ENCODE measurements at regions not wholly inside any gene's neighbourhood (a gene's known extent, or its start where the extent isn't known, plus 50 kb on each side); places are given as distances from the start of the nearest gene placed in this dataset.

DNA sequence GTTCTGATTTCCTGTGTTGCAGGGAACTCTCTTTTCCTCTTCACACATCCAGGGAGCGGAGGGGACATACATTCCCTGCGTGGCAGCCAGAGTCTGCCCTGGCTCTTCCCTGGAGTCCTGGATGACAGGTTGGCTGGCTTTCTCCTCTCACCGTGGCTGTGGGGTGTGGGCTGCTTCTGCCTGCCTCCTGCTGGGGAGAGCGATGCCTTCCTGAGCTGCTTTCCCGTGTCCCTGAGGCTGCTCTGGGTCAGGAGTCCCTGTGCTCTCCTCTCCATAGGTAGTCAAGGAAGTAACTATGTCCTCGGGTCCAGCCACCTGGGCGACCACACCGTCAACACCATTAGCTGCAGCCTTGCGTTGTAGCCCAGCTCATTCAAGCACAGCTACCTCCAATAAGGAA is 451.7 kb downstream of the QKI start:
- Histone ChIP-seq H3K36me3 (replicated peaks; ENCODE audit: insufficient read depth, low read length) (no peaks in the 10 kb centered on the region), H3K9me3 (replicated peaks; ENCODE audit: insufficient read depth, low read length) (no peaks in the 10 kb centered on the region), H3K4me3 (ENCODE audit: low read length) (no peak overlapping the region), H3K9ac (ENCODE audit: low read length) (no peak overlapping the region), H3K27ac (ENCODE audit: low read length) (no peak overlapping the region), H3F3A (ENCODE audit: insufficient read depth, low read length) (no peaks in the 10 kb centered on the region), H3K4me1 (ENCODE audit: low read length) (no peaks in the 10 kb centered on the region), H2AFZ (ENCODE audit: low read length) (no peak overlapping the region), H3K79me2 (ENCODE audit: low read length) (no peaks in the 10 kb centered on the region), H3K27me3 (replicated peaks; ENCODE audit: insufficient read depth, low read length) (no peaks in the 10 kb centered on the region), H3K9me2 (replicated peaks; ENCODE audit: insufficient read depth, low read length) (no peaks in the 10 kb centered on the region), H3K4me2 (ENCODE audit: low read depth, low read length) (no peak overlapping the region), H4K20me1 (ENCODE audit: insufficient read depth, low read length) (no peaks in the 10 kb centered on the region)
- DNase-seq, result no peak
- TF ChIP-seq EZH2 (optimal IDR thresholded peaks at IDR 0.05; ENCODE audit: low read depth, low read length) (no peak), EZH2phosphoT487 (IDR thresholded peaks at IDR 0.05; ENCODE audit: low read length) (no peak)
- TF ChIP-seq, protein P1, sequence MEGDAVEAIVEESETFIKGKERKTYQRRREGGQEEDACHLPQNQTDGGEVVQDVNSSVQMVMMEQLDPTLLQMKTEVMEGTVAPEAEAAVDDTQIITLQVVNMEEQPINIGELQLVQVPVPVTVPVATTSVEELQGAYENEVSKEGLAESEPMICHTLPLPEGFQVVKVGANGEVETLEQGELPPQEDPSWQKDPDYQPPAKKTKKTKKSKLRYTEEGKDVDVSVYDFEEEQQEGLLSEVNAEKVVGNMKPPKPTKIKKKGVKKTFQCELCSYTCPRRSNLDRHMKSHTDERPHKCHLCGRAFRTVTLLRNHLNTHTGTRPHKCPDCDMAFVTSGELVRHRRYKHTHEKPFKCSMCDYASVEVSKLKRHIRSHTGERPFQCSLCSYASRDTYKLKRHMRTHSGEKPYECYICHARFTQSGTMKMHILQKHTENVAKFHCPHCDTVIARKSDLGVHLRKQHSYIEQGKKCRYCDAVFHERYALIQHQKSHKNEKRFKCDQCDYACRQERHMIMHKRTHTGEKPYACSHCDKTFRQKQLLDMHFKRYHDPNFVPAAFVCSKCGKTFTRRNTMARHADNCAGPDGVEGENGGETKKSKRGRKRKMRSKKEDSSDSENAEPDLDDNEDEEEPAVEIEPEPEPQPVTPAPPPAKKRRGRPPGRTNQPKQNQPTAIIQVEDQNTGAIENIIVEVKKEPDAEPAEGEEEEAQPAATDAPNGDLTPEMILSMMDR (IDR thresholded peaks at IDR 0.05; ENCODE audit: low read length), result no peak

DNA sequence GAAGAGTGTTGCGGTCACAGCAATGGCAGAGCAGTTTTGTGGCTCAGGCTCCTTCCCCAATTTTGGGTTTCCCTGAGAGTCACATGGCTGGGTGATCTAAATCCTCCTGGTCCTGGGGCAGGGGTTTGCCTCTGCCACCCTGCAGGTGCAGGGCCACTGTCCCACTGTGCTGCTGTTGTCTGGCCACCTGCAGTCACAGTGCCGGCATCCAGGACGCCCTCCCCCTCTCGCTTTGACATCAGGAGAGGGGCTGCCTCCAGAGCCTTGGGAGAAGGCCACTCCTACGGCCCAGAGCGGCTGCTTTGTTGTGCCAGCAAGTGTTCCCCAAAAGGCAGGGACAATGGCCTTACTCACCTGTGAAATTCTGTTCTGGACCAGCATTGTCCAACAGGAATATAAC is 449.0 kb downstream of the QKI start:
- TF ChIP-seq, protein P1 (IDR thresholded peaks at IDR 0.05; ENCODE audit: low read length), result no peak
- TF ChIP-seq EZH2 (optimal IDR thresholded peaks at IDR 0.05; ENCODE audit: low read depth, low read length), result no peak
- no peak for TF ChIP-seq EZH2phosphoT487 (IDR thresholded peaks at IDR 0.05; ENCODE audit: low read length)
- no peaks in the 10 kb centered on the region for H3F3A ChIP-seq (ENCODE audit: insufficient read depth, low read length)

DNA sequence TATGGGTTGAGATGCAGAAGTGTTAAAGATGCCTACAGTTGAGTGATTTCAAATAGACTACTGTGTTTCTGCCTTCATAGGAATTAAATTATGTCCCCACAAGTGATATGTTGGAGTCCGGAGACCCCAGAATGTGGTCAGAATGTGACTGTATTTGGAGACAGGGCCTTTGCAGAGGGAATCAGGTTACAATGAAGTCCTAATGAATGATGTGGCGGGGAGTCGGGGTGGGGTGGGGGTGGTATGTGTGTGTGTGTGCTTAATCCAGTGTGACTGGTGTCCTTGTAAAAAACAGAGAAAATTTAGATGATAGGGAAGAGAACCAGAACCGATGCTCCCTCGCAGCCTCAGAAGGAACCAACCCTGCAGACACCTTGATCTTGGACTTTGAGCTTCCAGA is 448.2 kb downstream of the QKI start:
- Histone ChIP-seq H3K79me2 (ENCODE audit: low read length) (no peaks in the 10 kb centered on the region), H3F3A (ENCODE audit: insufficient read depth, low read length) (no peaks in the 10 kb centered on the region), H2AFZ (ENCODE audit: low read length) (no peak overlapping the region), H3K36me3 (replicated peaks; ENCODE audit: insufficient read depth, low read length) (no peaks in the 10 kb centered on the region), H3K4me3 (ENCODE audit: low read length) (no peak overlapping the region), H3K4me2 (ENCODE audit: low read depth, low read length) (no peak overlapping the region), H3K27me3 (replicated peaks; ENCODE audit: insufficient read depth, low read length) (no peaks in the 10 kb centered on the region), H3K4me1 (ENCODE audit: low read length) (no peaks in the 10 kb centered on the region), H3K9ac (ENCODE audit: low read length) (no peak overlapping the region), H4K20me1 (ENCODE audit: insufficient read depth, low read length) (no peaks in the 10 kb centered on the region), H3K9me3 (replicated peaks; ENCODE audit: insufficient read depth, low read length) (no peaks in the 10 kb centered on the region), H3K27ac (ENCODE audit: low read length) (no peak overlapping the region), H3K9me2 (replicated peaks; ENCODE audit: insufficient read depth, low read length) (no peaks in the 10 kb centered on the region)
- TF ChIP-seq, protein P1 (IDR thresholded peaks at IDR 0.05; ENCODE audit: low read length), result no peak
- TF ChIP-seq EZH2 (optimal IDR thresholded peaks at IDR 0.05; ENCODE audit: low read depth, low read length) (no peak), EZH2phosphoT487 (IDR thresholded peaks at IDR 0.05; ENCODE audit: low read length) (no peak)
- DNase-seq, result no peak

More for the DNA sequence above, 449.0 kb downstream of the QKI start:
- H3K9ac ChIP-seq (ENCODE audit: low read length), result no peak overlapping the region
- H2AFZ ChIP-seq (ENCODE audit: low read length), result no peak overlapping the region
- no peaks in the 10 kb centered on the region for H3K9me2 ChIP-seq (replicated peaks; ENCODE audit: insufficient read depth, low read length)
- no peaks in the 10 kb centered on the region for H3K4me1 ChIP-seq (ENCODE audit: low read length)
- H3K4me3 ChIP-seq (ENCODE audit: low read length), result no peak overlapping the region
- no peaks in the 10 kb centered on the region for H4K20me1 ChIP-seq (ENCODE audit: insufficient read depth, low read length)
- no peak overlapping the region for H3K4me2 ChIP-seq (ENCODE audit: low read depth, low read length)
- no peaks in the 10 kb centered on the region for H3K36me3 ChIP-seq (replicated peaks; ENCODE audit: insufficient read depth, low read length)
- no peak overlapping the region for H3K27ac ChIP-seq (ENCODE audit: low read length)
- no peak for DNase-seq
- H3K27me3 ChIP-seq (replicated peaks; ENCODE audit: insufficient read depth, low read length), result no peaks in the 10 kb centered on the region
- H3K9me3 ChIP-seq (replicated peaks; ENCODE audit: insufficient read depth, low read length), result no peaks in the 10 kb centered on the region
- H3K79me2 ChIP-seq (ENCODE audit: low read length), result no peaks in the 10 kb centered on the region

All from MM.1S (cell line).